T-helper 22 cell (primary cell): ENCODE measurements at regions not wholly inside any gene's neighbourhood (a gene's known extent, or its start where the extent isn't known, plus 50 kb on each side); places are given as distances from the start of the nearest gene placed in this dataset.

Experiments
- DNase-seq: peaks from one replicate; pipeline ENCODE4 v3.0.0-alpha.2; 2020; ENCODE audit warnings: low read depth

DNA sequence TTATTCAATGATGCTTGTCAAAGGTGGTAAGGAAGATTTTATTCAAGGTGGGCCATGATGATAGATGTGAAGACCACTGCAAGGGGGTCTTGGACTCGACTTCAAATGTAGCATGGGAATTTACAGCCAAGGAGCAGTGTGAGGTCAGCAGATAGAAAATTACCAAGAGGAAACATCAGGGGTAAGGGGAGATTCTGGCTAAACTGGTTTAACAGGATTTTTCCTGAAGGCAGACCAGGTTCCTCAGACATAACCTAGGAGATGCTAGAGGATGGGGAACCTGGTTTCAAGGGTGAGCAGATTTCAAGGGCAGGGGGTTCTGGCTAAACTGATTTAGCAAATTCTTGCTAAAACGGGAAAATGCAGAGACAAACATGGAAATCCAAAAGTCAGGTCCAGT, 464.9 kb downstream of the TAFA4 start:
- no peak for DNase-seq

DNA sequence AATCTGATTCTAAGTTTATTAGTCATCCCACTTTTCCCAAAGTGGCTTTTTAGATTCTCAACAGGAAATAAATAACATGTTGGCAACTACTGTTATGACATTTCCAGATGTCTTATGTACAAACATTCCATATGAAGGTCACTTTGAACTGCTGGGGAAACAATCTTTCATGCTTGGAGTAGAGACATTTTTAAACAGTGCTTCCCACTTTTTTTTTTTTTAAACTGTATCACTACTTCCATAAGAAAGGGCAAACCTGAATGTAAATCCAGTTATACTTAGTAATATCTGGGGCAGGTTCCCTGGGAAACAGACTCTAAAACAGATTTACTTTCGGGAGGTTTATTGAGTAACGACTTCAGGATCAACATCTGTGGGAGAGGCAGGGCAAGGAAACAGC, 473.8 kb downstream of the TAFA4 start:
- DNase-seq, result no peak

DNA sequence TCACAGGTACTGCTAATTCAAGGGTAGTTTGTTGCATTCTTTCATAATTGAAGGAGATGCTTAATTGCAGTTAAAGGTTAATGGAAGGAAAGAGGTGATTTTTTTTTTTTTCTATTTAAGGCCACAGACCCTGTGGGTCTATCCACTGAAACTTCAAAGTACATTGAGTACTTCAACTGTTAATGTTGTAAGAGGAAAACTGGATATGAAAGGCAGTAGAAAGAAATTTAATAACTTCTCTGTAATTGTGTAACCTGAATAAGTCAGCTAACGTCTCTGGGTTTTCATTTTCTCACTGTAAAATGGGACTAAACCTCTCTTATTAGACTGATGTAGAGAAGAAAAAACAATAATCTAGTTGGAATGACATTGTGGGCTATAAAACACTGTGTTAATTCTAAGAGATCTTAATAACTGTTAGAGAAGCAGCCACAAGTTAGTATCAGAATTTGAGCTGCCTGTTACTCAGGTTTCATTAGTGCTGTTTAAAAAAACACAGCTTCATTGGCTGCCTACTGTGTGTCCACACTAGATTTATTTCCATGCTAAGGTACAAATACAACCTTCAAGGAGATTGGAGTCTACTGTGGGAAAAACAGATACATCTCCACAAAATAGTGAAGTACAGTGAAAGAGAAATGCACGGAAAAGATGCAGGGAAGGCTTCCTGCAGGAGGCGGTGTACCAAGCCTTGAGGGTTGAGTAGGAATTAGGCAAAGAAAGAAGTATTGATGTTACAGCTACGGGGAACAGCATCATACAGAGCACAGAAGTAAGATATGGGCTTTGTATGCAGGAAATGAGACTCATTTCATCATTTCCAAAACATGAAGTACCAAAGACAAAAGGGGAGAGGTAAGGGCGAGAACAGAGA, 483.6 kb downstream of the TAFA4 start:
- no peak for DNase-seq

DNA sequence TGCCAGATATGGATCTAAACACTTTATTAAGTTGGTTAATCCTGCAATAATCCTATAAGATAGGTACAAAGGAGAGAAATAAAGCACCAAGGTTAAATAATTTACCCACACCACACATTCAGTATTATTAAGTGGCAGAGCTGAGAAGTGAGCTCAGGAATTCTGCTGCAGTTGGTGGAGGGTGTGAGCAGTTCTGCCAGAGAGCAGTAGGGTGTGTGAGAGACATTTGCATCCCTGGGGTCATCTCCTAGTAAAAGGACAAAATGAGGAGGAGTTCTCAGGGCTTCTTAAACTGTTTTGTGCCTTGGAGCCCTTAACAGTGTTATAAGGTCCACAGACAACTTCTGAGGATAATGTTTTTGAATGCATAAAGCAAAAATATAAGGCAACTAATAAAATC, 484.5 kb downstream of the TAFA4 start:
- no peak for DNase-seq

DNA sequence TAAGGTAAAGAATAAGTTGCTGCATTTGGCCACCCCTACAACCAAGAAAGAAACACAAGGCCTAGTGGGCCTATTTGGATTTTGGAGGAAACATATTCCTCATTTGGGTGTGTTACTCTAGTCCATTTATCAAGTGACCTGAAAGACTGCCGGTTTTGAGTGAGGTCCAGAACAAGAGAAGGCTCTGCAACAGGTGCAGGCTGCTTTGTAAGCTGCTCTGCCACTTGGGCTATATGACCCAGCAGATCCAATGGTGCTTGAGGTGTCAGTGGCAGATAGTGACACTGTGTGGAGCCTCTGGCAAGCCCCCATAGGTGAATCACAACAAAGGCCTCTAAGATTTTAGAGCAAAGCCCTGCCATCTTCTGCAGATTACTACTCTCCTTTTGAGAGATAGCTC, 491.3 kb downstream of the TAFA4 start:
- DNase-seq, result no peak

DNA sequence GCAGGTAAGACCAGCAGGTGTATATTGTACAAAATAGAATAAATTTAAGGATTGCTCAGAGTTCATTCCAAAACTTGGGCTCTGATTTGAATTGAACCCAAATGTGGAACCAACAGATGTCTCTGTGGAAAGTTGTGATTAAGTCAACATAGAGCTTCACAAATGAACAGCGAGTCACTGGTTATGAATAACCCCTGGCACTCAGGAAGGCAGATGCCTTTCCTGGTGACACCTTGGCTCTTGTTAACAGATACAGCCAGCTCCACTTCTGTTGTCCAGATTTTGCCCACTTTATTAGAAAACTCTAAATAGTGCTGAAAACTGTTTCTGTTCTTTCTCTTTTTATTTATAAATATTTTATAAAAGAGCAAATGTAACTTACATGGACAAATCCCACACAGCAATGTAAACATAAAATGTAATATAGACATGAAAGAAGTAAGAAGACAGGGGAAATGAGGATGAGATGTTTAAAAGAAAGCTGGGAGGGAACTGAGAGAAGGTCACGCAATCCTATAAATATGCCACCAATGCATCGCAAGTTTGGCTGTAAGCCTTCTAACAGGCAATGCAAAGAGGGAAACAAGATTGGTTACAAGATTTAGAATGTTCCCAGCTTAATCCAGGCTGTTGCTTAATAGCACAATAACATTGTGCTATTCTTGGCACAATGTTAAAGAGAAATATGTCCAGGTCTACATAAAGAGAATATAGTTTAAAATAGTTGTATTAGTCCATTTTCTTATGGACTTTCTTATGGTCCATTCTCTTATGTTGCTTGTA, 495.5 kb downstream of the TAFA4 start:
- DNase-seq, result no peak

DNA sequence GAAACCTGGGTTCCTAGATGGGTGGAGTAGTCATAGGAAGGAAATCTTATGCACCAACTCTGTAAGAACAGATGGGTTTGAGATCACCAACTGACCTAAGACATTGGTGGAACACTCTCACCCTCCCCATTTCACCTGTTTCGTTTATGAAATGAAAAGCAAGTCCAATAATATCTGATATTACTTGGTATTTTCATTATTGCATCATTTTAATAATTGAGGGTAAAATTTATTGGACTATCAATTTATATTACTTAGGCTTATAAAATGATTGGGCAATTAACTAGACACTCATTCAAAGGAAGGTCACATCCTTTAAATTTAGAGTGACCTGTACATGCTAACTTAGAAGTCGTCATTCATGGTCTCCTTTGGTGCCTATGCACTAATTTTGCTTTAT, 503.9 kb downstream of the TAFA4 start:
- DNase-seq, result no peak

DNA sequence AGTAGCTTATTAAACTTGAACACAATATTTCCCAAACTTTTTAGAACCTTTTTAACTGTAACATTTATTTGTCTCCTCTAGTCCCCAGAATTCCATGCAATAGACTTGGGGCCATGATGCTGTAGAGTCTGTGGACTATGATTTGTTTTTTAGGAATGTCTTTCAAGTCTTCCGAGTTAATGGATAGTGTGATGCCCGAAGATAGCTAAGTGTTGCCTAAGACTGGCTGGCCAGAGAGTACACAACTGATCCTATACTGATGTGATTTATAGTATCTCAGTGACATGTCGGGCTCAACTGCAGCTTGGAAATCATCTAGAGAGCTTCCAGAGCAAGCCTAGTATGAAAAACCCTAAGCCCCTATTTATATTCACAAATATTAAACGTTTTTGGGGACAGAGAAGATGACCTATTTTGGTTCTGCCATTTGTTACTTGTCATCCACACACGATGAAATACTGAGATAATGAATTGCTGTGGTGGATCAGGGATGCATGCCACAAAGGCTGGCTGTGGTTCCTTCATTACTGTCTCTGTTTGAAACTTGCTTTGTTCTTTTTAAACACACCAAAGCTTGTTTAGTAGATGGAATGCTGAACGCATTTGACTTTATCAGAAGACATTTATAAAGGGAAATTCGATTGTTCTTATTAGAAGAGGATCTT, 507.4 kb downstream of the TAFA4 start:
- no peak for DNase-seq

DNA sequence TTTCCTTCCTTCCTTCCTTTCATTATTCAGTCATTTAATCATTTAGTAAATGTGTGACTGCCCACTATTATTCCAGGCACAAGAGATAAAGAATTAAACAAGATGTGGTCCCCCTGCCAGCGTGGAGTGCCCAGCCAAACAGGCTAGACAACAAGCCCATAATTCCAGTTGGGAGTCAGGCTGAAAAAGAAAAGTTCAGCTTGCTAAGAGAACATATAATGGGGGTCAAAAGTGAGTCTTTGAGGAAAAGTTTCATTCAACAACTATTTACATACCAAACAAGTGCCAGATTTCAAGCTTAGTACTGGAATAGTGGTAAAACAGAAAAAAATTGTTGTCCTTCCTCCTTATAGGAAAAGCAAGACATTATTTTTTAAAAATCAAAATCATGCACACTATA, 523.7 kb downstream of the TAFA4 start:
- no peak for DNase-seq

DNA sequence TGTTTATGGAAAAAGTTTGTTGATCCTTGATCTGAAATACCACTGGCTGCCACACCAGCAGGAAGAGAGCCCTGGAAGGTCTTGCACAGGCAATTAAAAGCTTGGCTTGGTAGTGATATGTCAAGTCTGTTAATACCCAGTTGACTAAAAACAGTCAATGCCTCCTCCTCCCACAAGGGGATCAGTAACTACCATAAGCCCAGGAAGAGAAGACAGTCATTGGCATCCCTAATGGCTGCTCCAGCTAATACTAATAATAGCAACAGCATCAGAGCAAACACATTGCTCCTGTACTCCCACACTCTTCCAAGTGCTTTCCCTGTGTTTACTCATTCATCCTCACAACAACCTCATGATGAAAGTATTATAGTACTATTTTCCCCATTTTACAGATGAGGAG, 528.6 kb downstream of the TAFA4 start:
- DNase-seq, result no peak

DNA sequence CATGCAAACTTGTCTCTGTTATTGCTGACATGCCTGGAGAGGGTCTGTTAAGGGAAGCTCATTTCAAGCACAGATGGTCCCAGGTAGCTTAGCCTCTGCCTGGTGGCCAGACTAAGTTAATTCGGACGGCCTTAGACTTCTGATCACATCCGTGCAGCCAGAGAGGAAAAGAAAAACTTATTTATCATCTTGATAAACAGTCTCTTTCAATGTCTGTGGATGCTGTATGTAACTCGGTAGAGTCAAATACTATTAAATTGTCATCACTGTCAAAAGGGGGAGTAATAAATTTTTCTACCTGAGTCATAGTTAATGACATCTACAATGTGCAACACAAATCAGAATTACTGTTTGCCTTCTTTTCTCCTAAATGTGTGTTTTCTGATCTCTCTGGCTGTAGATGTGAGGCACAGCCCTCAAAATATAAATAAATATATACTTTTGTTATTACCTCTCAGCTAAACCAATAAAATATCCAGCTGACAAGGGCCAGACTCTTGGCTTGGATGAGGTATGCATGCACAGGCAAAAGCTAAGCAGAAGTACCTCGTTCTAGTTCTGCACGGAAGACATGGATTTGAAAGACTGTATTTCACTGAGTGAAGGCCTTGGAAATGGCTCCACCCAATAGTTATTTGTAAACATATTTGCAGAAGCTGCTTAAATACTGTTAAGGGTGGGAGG, 530.0 kb downstream of the TAFA4 start:
- DNase-seq, result no peak

DNA sequence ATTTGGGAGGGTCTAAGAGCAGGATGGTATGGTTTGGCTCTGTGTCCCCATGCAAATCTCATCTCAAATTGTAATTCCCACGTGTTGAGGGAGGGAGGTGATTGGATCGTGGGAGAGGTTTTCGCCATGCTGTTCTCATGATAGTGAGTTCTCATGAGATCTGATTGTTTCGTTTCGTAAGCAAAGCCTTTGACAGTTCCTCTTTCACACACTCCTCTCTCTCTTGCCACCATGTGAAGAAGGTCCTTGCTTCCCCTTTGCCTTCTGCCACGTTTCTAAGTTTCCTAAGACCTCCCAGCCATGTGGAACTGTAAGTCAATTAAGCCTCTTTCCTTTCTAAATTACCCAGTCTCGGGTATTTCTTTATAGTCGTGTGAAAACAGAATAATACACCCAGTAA, 553.7 kb downstream of the TAFA4 start:
- no peak for DNase-seq

DNA sequence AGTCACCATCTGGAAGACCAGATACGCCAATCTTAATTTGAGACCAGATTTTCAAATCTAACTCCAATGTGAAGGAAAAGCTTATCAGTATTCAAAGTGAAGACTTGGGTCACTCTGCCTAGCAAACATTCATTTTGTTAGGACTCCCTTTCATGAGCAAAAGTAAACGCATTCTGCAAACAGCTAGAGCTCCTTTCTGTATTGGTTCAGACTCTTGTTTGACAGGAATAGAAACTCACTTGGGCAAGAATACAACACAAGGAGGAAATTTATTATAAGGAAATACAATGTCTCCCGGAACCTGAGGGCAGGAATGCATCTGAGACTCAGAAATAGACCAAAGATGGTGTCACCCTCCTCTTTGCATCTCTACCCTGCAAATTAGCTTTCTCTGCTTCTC, 558.6 kb downstream of the TAFA4 start:
- DNase-seq, result no peak

DNA sequence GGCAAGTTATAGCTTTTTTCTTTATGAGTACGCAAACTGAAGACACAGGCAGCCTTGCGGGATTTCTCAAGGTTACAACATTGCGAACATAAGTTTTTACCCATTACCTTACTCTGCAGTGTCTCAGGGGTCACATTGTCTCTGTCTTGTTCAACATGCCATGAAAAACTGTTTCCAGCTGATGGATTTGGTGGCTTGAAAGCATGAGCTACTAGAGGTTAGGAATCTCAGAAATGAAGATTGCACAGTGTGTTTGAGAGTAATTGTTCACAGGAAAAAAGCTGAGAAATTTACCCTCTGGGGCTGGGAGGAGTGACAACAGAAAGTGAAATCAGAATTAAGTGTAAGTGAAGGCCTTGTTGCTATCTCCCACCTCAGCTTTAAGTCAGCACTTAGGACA, 568.6 kb downstream of the TAFA4 start:
- DNase-seq, result no peak

DNA sequence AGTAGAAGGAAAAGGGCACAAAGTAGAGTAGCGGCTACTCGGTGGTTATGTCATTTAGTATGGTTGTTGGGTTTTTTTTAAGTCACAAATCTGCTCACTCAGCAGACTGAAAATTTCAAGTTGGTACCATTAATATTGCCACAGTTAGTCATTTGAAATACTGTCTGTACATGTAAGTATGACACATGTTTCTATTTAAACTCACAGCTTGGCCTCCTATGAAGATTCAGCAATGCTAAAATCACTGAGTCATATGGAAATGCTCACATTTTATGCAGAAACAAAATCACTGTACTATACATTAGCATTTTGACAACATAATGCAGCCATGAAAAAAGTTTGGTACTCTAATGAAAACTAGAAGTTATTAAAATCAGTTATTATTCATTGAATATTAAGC, 571.9 kb downstream of the TAFA4 start:
- no peak for DNase-seq

DNA sequence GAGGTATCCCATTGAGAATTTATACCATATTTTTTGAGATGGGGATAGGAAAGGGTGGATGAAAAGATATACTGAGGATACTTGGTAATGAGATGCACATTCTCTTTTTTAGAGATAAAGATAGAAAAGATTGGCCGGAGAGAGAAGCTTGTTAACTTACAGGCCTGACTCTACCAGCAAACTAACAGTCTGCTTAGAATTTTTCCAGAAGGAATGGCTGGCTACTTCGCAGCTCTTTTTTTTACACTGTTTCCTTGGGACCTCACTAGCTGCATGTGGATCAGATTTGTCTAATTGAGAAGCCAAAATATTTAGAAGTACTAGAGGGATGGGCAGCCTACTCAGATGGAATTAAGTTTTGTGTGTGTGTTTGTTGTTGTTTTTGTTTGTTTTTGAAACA, 586.6 kb downstream of the TAFA4 start:
- DNase-seq, result no peak

DNA sequence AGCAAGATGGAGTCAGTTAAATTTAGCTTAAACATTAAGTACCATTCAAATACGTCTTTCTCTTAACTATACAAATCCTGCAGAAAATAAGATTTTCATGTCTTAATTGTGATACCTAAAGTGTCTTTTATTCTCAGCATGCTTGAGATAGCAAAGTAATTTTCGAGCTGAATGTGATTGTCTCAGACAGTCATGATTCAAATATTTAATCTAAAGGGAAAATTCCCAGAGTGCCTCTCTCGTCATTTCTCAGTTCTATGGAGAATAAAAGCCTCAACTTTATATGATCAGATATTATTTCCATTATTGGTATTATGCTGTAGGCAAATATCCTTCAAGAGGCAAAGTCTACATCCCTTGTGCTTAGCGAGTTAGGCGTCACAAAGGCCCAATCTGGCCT, 589.9 kb downstream of the TAFA4 start:
- DNase-seq, result no peak

DNA sequence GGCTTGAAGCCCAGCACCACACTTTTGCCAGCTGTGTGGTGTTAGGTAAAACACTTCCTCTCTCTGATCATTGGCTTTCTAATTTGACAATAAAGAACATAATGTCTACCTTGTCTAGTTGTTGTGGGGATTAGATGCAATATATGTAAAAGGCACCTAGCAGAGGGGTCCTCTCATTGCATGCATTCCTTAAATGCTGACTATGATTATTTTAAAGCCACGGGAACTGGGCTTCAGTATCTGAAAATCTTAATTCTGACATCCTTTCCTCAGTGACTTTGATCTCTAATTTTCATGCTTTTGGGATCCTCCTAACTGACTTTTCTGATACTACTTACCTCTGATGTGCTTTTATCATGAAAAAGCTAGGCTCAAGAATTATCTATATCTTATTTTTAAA, 596.3 kb downstream of the TAFA4 start:
- DNase-seq, result no peak

DNA sequence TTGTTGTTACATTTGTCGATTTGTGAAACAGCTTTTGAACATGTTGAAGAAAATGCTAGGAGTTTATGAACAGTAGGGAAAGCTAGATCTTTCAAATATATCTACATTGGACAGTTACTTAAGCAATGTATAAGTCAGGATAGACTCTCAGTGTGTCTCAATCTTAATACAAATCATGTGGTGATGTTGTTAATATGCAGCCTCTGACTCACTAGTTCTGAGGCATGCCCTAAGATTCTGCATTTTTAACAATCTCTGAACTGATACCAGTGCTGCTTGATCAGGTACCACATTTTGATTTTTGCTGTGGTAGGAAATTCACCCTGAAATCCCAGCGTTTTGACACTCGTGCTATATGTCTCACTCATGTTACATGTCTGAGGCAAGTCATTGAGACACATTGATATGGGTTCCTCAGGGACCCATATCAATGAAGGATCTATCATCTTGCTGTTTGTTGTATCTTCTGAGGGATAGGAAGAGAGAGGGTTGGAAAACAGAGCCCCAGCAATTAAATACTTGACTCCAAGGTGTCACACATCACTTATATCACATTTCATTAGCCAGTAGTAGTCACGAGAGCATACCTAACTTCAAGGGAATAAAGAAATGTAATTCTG, 597.9 kb downstream of the TAFA4 start:
- no peak for DNase-seq

DNA sequence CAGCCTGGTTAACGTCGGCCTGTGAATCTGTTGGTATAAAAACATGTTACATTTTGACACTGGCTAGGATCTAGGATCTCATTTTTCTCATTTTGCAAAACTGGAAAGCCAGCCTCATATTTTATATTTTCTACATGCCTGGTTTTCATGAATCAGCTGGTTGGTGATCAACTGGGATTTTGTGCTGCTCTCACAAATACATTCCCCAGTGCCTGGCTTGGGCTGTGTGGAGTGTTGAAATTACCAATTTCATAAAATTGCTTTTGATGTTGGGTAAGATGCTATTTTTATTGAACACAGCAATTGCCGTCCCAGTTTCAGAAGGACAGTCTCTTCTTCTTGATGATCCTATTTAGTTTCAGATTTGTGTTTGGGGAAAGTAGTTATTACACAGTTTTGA, 604.3 kb downstream of the TAFA4 start:
- no peak for DNase-seq

DNA sequence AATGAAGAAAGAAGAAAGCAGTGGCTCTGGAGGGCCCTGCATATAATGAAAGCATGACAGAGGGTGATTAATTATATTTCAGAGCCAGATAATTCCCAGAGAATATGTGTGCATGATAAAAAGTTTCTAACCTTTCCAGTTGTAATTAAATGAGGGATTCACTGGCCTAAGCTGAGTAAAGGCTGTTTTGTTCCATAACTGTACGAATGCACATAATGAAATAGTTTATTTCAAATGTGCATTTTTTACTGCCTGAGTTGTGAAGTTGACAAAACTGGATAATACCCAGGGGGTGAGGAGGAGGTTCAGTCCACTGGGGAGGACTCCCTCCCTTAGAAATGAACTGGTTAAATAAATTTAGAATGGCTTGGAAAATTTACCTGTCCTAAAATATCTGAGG, 616.4 kb downstream of the TAFA4 start:
- no peak for DNase-seq

DNA sequence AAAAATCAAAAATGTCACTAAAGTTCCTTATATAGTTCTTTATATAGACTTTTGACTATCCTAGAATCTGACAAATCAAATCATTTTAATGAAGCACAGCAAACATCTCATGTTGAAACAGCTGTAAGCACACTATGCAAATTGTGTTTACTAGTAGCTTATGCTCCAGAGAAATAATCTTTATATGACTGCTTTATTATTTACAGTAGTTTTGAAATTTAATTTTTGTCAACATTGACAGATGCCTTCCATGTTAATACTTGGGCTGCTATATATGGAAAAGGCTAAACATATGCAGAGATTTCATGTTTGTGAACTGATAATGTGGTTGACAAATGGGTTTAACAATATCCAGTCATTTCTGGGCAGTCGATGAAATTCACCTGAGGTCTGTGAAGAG, 616.8 kb downstream of the TAFA4 start:
- no peak for DNase-seq
